GM12878 (cell line): ENCODE measurements at regions not wholly inside any gene's neighbourhood (a gene's known extent, or its start where the extent isn't known, plus 50 kb on each side); places are given as distances from the start of the nearest gene placed in this dataset.
A peak's percentile ranks its signal among the peaks of the same experiment; 100 is the strongest.

Experiments used
- CHD2 ChIP-seq: IDR thresholded peaks from 2 replicates; pipeline ENCODE4 v1.6.1; 2011; ENCODE audit warnings: low read depth, low read length, improper control_type of control experiment, borderline replicate concordance
- EP300 ChIP-seq, 2 experiments: fragments of 150-350 bp in 1 of 2; IDR thresholded peaks; 2 replicates each; pipeline ENCODE4 v1.6.1; 2011 to 2012; ENCODE audit warnings: low read depth in 2 of 2, low read length in 2 of 2, borderline replicate concordance in 1 of 2, improper control_type of control experiment in 1 of 2, inconsistent platforms in 1 of 2; ENCODE audit not compliant: control insufficient read depth in 1 of 2
- FOXK2 ChIP-seq: fragments of 450-650 bp; IDR thresholded peaks from 2 replicates; pipeline ENCODE4 v1.6.1; 2017; ENCODE audit warnings: mild to moderate bottlenecking, moderate library complexity
- FOXM1 ChIP-seq: IDR thresholded peaks from 2 replicates; pipeline ENCODE4 v1.6.1; 2012; ENCODE audit warnings: low read depth, mild to moderate bottlenecking, inconsistent platforms, low read length, moderate library complexity
- KDM1A ChIP-seq: fragments of 200-600 bp; sonication (generic); IDR thresholded peaks from 2 replicates; pipeline ENCODE4 v1.6.1; 2016; ENCODE audit warnings: borderline replicate concordance
- POLR2A ChIP-seq: IDR thresholded peaks from 2 replicates; pipeline ENCODE4 v1.6.1; 2011; ENCODE audit warnings: low read depth, mild to moderate bottlenecking, low read length
- POU2F2 ChIP-seq: IDR thresholded peaks from 3 replicates; pipeline ENCODE4 v1.6.1; 2011; ENCODE audit warnings: low read depth, mild to moderate bottlenecking, low read length, borderline replicate concordance
- RFX5 ChIP-seq: IDR thresholded peaks from 2 replicates; pipeline ENCODE4 v1.6.1; 2011; ENCODE audit warnings: low read depth, low read length, improper control_type of control experiment
- TF ChIP-seq, protein P1 (sequence below), 3 experiments: IDR thresholded peaks in 2 of 3; conservative IDR thresholded peaks in 1 of 3; 2 replicates each; pipeline ENCODE4 v1.5.1; 2011; ENCODE audit warnings: low read depth in 3 of 3, low read length in 3 of 3, mild to moderate bottlenecking in 3 of 3, control low read depth in 2 of 3, moderate library complexity in 2 of 3, inconsistent platforms in 1 of 3, mixed read lengths in 1 of 3; ENCODE audit not compliant: control insufficient read depth in 2 of 3, insufficient read depth in 1 of 3; ENCODE audit errors: extremely low read depth in 1 of 3

DNA sequence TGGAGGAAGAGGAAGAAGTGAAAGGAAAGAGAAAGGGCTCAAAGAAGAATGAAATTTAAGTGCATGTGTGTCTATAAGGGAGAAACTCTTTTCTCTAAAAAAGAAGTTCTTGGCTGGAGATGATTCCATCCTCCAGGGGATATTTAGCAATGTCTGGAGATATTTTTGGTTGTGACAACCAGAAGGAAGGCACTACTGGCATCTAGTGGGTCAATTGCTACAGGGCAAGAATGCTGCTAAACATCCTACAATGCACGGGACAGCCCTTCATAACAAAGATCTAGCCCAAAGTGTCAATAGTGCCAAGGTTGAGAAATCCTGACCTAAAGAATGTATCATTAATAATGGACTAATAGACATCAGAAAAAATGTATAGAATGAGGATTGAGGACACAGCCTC is 57.4 kb upstream of the ST3GAL6 start:
- TF ChIP-seq, protein P1, sequence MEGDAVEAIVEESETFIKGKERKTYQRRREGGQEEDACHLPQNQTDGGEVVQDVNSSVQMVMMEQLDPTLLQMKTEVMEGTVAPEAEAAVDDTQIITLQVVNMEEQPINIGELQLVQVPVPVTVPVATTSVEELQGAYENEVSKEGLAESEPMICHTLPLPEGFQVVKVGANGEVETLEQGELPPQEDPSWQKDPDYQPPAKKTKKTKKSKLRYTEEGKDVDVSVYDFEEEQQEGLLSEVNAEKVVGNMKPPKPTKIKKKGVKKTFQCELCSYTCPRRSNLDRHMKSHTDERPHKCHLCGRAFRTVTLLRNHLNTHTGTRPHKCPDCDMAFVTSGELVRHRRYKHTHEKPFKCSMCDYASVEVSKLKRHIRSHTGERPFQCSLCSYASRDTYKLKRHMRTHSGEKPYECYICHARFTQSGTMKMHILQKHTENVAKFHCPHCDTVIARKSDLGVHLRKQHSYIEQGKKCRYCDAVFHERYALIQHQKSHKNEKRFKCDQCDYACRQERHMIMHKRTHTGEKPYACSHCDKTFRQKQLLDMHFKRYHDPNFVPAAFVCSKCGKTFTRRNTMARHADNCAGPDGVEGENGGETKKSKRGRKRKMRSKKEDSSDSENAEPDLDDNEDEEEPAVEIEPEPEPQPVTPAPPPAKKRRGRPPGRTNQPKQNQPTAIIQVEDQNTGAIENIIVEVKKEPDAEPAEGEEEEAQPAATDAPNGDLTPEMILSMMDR (IDR thresholded peaks at IDR 0.05 in 2 of 3, conservative IDR thresholded peaks at IDR 0.05 in 1 of 3; ENCODE audit: control insufficient read depth in 2 of 3, extremely low read depth in 1 of 3, insufficient read depth in 1 of 3, low read depth in 3 of 3, low read length in 3 of 3): peak; percentile 19 to 32 (median 22); a peak in 4 of 6 replicates
- no peak for TF ChIP-seq KDM1A
- no peak for TF ChIP-seq POLR2A
- TF ChIP-seq EP300 (IDR thresholded peaks at IDR 0.05; ENCODE audit: borderline replicate concordance in 1 of 2, control insufficient read depth in 1 of 2, low read depth in 2 of 2, low read length in 2 of 2): no peak
- no peak for TF ChIP-seq FOXM1
- no peak for TF ChIP-seq FOXK2
- no peak for TF ChIP-seq POU2F2
- no peak for TF ChIP-seq RFX5
- TF ChIP-seq CHD2: no peak
